ENCODE measurements at regions not wholly inside any gene's neighbourhood (a gene's known extent, or its start where the extent isn't known, plus 50 kb on each side); places are given as distances from the start of the nearest gene placed in this dataset.

DNA sequence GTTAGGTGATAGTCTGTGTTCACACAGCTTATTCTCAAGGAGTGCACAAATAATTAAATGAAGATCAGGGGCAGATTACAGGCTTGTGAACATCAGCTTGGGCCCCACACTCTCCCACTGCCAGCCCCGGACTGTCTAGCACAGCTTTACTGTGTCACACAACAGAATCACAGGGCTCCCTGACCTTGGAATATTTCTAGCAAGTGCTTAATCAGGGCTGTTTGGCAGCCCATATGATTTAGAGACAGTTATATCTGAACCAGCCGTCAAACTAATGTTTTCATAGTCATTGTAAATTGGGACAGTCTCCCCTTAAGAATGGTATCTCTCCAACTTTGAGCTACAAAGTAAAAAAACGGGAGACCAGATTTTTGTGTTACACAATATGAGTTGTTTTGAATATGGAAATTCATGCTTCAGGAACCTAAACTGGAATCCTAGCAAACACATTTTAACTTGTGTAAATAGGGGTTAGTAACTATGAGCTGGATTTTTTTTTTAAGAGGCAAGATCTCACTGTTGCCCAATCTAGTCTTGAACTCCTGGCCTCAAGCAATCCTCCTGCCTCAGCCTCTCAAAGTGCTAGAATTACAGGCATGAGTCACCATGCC is 517.6 kb downstream of the BNC2 start:
- no peak for DNase-seq (ENCODE audit: low read depth, low spot score)
- no peak overlapping the region for H3K27ac ChIP-seq

DNA sequence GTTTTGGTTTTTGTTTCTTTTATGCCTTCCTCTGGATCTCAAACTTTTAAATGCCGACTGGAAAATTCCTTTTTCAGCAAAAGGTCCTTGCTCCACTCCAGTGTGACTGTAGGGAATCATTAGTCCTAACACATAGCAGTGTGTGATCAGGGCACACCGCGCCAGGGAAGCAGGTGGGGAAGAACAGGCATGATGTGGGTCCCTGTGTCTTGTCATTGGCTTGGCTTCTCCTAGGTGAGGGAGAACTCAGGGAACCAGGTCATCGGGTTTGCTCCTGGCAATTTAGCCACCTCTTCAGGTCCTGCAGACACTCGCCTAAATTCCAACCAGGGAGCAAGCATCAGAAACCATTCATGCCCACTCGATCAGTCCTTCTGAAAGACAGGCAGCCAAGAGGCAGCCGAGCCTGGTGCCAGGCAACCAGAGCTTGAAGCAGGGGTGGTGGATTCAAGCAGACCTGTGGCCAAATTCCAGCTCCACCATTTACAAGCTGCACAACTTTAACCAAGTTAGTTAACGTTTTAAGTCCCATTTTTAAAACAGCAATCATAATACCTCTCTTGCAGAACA is 514.2 kb downstream of the BNC2 start:
- no peak overlapping the region for H3K27ac ChIP-seq
- DNase-seq (ENCODE audit: low read depth, low spot score) = no peak

DNA sequence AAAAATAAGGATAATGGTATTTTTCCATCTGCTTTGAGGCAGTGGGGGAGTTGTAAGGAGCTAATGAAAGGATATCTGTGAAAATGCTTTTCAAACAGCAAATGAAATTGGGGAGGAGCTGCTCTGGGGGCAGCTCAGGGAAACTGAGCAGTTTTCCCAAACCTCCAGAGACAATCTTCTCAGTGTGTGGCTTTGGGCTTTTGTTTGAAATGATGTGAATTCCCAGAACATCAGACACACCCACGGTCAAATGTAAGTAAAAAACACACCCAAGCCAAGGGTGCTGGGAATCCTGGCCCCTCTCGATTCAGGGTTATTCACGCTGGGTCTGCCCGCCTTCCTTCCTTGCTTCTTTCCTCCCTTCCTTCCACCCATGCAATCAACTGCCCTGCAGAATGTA is 512.6 kb downstream of the BNC2 start:
- DNase-seq (ENCODE audit: low read depth, low spot score) = no peak
- no peak overlapping the region for H3K27ac ChIP-seq

DNA sequence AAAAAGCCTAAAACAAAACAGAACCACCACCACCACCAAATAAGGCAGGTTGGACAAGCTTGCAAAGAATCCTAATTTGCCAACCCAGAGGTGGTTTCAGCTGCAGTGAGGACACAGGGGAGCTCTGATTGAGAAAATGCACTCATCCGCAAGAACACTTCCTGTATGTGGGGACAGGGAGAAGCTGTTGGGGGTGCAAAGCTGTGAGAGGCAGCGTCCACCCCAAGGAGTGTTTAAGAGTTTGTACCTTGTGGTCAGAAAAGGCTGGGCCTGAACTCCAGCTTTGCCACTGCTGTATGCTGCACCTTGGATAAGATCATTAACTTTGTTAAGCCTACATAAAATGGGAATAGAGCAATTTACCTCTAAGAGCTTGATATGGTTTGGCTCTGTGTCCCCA is 511.7 kb downstream of the BNC2 start:
- no peak overlapping the region for H3K27ac ChIP-seq

More for the DNA sequence above, 511.7 kb downstream of the BNC2 start:
- no peak for DNase-seq (ENCODE audit: low read depth, low spot score)

Measured in epithelial cell of prostate (primary cell).